ENCODE measurements at regions not wholly inside any gene's neighbourhood (a gene's known extent, or its start where the extent isn't known, plus 50 kb on each side); places are given as distances from the start of the nearest gene placed in this dataset.
"Not testable (repeated sequence)": the region's sequence is repeated elsewhere in the genome, so short reads cannot be mapped to it uniquely, and the experiment has no call there.

DNA sequence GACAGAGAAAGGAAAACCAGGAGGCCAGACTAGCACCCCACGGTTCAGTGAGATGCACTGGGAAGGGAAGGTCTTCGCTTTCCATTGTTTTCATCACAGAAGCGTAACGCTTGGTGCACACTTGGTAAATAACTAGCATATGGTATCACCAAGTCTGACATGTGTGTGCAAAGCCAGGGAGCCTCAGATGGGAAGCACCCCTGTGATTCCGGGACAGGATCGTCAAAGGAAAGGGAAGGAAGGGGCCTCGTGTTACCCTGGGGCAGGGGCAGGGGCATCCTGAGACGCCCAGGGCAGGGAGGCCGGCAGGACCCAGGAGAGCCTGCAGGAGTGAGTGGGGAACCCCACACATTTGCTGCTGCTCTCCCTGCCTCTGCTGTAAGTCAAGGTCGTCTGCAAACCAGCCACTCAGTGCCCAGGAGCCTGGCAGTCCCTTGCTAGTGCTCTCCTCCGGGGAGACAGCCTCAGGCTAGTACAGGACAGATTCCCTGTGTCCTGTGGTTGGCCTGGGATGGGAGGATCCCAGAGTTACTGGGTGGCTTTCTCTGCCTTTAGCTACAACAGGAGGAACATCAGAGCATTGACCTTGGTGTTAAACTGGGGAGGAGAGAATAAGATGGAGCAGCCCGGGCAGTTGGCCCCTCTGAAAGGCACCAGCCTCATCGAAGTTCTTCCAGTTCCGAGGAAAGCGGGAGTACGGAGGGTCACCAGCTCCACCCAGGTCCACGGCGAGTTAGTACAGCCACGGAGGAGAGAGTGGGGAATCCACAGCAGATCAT, 192.5 kb downstream of the NDUFA10 start:
- no peak for DNase-seq (ENCODE audit: low read depth)

DNA sequence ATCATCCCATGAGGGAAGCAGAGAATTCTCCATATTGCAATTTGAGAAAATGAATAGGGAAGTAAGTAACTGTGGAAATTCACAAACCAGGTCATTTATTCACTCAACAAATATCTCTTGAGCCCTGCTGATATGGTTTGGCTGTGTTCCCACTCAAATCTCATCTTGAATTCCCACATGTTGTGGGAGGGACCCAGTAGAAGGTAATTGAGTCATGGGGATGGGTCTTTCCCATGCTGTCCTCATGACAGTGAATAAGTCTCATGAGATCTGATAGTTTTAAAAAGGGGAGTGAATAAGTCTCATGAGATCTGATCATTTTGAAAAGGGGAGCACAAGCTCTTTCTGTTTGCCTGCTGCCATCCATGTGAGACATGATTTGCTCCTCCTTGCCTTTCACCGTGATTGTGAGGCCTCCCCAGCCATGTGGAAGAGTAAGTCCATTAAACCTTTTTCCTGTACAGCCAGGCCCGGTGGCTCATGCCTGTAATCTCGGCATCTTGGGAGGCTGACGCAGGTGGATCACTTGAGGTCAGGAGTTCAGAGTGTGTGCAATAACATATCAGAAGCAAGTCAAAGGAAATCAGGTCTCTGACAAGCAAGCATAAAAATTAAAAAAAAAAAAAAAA, 193.2 kb downstream of the NDUFA10 start:
- DNase-seq (ENCODE audit: low read depth), result no peak

DNA sequence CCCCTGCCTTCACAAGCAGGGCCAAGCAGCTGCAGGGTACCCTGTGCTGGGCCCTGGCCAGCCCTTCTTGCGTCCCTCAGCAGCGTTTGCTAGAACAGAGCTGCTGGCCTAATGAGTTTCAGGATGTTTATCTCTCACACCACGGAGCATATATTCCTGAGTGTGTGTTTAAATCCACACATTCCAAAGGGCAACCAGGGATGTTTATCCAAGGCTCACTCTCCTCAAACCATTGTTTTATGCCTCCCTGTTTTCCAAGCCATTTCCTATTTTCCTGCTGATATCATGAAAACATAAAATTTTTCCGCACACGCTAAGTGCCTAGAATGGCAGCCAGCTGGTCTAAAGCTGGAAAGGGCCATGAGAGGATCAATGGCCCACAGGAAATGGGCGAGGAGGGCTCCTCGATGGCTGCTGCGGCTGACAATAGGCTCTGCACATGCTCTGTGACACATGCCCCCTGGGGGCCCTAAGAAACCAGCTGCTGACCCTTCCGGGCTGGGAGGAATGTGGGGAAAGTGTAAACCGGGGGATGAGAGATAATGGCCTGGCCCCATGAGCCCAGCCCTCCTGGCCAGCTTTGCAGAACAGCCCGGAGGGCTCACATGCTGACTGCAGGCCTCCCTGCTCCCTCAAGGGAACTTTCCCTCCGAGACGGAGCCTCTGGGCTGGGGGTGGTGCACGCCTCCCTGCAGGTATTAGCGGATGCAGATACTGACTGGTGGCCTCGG, 194.0 kb downstream of the NDUFA10 start:
- DNase-seq (ENCODE audit: low read depth), result no peak

DNA sequence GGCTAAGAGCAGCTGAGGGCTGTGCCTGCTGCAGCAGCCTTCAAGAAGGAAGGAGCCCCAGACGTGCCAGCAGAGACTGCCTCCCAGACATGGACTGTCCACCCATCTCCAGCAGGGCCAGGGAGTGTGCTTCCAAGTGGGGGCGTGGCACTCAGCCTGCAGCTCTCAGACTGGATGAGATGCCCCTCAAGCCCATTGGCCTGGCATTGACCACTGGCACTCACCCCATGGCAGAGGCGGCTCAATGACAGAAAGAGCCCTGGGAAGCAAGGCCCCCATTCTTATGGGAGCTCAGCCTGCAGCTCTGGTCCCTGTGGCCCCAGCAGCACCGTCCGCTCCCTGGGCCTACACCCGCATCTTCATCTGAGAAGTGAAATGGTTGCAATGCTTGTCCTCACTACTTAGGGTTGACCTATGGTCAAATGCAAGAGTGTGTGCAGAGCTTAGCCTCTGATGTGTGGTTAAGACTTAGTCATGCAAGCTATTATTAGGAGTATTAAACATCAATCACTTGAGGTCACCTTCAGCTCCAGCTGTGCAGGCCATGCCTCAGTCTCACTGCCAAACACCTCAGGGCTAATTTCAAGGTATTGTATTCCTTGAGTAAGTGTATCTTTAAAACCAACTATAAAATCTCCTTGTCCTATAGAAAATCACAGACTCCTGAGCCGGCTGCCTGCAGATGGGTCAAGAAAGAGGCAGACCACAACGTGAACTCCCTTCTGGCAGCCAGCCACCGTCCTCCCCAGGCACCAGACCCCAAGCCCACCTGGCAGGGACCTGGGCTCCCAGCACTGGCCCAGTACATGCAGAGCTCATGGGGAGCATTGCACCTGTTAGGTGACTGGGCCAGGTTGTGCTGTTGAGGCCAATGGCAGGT, 194.8 kb downstream of the NDUFA10 start:
- no peak for DNase-seq (ENCODE audit: low read depth)

DNA sequence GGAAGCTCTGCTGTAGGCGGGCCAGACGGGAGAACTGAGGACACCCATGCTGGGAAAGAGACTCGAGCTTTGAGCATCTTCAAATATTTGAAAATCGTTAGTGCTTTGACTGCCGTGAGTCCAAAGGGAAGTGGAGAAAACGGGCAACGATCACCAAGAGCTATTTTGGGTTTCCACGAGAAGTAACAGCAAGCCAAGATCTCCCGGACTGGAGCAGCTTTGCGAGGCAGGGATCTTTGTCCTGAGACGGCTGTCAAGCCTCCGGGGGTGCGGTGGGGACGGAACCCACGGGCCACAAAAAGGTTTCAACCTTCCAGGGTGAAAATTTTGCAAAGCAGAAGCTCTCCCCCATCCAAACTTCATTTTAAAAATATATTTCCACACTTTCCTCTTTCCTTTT, 195.8 kb downstream of the NDUFA10 start:
- DNase-seq (ENCODE audit: low read depth), result no peak

DNA sequence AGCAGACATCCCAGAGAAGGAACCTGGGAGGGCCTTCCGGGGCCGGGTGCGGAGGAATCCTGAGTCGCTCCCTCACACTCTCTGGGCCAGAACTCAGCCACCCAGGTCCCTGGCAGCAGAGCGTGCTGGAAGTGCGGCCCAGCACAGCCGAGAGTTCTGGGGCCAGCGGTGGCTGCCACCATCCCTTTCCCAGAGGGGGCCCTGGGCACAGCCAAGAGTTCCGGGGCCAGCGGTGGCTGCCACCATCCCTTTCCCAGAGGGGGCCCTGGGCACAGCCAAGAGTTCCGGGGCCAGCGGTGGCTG, 196.2 kb downstream of the NDUFA10 start:
- DNase-seq (ENCODE audit: low read depth), result not testable (repeated sequence)

DNA sequence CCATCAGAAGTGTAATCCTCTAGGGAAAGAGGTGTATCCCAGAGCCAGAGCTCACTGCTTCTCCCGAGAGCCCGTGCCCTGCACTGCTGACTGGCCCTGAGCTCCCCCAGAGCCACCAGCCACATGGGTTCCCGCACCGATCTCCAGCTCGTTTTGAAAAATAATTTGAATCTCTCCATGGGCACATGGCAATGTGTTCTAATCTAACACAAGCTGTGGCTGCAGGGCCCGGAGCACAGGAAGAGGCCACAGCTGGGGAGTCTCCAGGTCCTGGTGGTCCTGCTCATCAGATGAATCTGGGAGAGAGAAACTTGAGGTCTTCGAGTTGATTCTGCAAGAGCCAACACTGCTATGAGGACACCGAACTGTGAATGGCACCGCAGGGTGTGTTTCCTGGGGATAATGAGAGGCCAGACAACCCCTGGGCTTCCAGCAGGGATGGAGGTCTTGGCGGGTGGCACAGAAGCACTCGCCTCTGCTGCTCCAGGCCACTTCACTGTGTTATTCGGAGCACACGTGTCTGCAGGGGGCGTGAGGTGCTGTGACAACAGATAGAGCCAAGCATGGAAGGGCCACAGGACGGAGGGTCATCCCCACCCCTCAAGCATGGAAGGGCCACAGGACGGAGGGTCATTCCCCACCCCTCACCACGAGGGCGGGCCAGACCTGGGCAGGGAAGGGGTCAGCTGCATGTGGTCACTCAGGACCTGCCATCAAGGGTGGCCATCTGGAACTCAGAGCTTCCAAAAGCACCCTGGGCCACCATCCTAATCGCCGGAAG, 196.8 kb downstream of the NDUFA10 start:
- DNase-seq (ENCODE audit: low read depth), result no peak

DNA sequence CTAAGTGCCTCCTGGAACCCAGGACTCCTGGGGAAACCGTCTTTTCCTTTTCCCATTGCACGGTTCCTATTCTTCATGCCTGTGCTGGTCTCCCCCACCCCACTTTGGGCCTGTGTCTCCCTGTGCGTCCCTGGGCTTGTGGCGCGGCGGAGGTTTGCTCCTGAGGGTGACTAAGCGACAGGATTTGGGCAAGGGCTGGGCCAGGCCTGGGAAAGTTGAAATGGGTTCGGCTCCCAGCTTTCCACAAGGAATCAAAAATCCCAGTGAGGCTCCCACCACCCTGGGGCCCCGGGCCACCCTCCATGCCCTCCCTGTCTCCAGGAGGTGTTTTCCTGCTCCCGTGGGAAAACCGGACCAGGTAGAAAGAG, 197.6 kb downstream of the NDUFA10 start:
- no peak for DNase-seq (ENCODE audit: low read depth)

DNA sequence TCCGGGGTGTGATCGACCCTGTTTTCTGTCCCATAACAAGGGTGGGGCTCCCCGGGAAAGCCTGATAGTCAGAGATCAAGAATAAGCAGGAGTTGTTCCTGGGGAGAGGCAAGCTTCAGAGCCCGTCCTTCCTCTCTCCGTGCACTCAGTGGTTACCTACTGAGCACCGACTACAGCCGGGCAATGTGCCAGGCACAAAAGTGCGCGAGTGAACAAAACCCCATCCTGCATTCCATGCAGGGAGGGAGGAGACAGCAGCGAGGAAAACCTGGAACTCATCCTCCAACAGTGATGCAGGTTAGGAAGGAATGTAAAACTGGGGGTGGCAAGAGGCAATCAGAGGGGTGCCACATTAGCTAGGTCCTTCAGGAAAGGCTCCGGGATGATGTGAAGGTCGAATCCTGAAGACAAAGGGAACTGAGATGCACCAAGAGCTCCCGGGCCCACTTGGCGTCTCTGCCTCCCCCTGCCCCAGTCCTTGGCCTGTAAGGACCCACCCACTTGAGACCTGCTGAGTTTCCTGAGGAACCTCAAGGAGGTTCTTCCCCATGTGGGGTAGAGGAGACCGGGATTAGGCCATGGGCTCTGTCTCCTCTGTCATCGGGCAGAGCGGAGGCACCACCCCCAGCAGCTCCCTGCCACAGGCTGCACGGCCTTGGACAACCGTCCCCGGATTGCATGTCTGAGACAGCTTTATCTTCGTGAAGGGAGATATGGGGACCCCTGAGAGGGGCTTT, 198.2 kb downstream of the NDUFA10 start:
- DNase-seq (ENCODE audit: low read depth), result no peak

DNA sequence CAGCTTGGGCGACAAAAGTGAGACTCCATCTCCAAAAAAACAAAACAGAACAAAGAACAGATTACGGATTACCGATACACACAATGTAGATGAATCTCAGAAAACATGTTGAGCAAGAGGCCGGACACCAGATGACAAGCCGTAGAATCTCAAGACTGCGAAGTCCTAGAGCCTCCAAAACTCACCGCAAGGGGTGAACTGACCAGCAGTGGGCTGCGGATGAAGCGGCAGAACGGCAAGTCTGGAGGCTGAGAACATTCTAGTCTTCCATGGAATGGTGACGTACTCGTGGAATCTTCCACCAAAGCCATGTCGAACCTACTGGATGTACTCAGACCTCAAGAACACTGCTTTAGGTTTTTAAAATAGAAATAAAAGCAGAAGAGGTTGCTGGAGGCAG, 198.8 kb downstream of the NDUFA10 start:
- DNase-seq (ENCODE audit: low read depth), result no peak

DNA sequence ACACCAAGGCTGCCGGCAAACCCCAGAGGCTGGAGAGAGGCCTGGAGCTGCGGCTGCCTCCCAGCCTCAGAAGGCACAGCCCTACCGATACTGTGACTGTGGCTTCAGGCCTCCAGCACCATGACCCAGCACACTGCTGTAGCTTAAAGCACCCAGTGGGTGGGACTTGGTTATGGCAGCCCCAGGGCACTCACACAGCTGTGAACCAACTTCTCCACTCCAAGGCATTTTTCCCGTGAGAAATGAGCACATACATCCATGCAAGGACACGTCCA, 199.5 kb downstream of the NDUFA10 start:
- DNase-seq (ENCODE audit: low read depth), result no peak

DNA sequence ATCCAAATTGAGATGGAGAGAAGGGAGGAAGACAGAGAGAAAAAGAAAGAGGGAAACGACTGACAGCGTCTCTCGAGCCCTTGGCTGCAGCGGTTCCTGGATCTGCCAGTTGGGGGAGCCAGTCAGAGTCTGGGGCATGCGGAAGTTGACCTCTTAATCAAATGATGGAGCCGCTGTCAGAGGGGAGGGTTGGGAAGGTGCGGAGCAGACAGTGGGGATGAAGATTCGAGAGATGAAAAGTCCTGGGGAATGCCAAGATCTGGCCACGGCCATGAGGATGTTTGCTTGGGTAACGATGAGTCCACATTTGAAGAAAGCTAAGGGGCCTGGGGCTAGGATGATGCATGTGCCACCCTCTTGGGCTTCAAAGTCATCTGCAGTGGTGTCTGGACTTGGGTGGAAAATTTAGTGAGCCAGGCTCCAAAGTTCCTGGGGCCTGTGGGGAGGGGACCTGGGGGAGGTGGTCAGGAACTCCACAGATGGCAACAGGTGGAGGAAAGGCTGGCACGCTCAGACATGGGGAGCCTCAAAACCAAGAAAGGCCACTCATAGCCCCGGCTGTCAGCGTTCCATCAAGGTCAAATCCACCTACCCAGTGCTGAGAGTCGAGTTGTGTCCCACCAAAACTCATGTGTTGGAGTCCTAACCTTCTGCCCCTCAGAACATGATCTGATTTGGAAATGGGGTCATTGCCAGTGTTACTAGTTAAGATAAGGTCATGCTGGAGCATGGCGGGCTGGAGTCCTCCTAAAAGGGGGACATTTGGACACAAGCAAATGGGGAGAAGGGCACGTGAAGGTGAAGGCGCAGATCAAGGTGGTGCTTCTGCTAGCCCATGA, 200.1 kb downstream of the NDUFA10 start:
- no peak for DNase-seq (ENCODE audit: low read depth)

DNA sequence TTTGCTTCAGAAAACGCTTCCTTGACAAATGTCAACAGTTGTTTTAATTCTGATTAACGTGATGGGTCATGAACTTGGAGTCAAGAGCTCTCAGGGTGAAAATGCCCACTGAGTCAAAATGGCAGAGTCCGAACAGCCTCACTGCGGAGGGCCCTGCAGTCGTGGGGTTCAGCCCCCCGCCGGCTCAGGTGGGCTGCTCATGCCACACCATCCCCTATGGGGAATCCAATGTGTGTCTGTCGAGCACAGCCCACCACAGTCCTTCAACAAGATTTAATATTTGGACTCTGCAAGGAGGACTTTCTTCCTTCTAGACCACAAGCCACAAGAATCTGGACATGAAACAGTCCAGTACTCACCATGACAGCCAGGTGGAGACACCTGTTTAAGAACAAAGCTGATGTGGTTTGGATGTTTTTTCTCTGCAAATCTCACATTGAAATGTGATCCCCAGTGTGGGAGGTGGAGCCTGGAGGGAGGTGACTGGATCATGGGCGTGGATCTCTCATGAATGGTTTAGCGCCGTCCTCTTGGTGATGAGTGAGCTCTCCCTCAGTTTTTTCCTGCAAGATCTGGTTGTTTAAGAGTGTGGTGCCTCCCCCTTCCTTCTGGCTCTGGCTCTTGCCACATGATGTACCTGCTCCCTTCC, 201.0 kb downstream of the NDUFA10 start:
- DNase-seq (ENCODE audit: low read depth), result no peak

DNA sequence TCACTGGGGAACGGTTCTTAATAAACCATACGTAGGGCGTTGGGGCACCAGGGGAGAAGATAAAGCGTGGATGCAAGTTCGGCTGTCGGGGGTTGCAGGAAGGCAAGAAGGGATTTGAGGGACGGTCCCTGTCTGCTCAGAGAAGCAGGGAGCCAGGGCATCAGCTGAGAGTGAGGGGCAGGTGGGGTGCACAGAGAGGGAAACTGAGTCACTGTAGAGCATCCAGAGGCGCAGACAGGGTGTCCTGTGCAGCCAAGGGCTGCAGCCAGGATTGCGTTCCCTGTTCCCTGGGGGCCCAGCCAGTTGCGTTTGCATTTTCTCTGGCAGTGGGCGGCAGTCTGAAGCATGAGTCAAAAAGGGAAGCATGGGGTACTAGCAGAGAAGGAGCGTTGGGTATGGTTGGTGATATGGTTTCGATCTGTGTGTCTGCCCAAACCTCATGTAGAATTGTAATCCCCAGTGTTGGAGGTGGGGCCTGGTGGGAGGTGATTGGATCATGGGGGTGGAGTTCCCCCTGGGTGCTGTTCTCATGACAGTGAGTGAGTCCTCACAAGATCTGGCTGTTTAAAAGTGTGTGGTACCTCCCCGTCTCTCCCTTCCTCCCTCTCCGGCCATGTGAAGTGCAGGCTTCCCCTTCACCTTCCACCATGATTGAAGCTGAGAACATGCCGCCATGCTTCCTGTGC, 202.9 kb downstream of the NDUFA10 start:
- no peak for DNase-seq (ENCODE audit: low read depth)

DNA sequence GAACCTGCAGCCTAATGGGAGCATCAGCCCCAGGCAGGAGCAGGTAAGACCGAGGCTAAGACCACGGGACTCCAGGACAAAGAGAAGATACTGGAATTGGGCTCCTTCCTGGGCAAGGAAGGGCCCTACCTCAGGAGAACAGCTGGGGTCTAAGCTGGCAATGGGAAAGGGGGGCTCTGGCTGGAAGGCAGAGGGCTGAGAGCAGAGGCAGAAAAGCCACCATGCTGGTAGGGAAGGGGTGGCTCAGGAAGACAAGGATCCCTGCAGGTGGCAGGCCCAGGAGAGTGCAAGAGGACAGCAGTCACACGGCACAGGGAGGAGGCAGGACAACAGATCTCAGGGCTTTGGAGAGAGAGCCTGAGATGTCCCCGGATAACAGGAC, 203.5 kb downstream of the NDUFA10 start:
- DNase-seq (ENCODE audit: low read depth), result no peak

DNA sequence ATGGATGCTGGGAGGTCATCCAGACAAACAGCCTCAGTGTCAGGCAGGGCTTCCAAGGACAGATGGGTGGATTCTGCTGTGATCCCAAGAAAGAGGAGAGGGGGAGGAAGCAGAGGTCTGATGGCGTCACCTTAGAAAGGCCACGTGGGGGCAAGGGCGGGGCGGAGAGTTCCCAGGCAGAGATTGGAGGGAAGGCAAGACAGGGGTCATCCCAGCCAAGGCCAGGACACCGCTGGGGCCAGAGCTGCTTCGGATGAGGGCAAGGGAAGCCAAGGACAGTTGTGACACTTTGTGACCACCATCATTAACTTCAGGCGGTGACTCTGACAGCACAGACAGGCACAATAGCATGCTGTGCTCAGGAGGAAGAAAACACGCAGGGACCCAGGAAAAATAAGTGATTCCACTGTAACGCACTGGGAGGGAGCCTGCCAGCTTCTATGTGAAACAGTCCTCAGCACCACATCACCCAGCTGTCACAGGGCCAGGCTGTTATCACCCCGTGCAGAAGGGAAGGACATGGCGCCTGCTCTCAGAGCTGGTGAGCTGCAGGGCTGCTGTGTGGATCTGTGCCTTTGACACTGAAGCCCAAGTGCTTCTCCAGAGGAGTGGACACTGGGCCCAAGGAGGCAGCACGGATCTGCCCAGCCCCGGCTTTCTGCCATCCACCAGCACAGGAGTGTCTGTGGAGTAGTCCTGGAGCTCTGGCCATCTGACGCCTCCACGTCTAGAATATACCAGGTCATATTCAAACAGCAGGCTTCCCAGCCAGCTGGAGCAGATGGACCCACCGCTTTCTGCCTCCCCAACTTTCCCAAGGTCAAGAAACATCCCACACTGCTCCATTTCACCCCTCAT, 204.1 kb downstream of the NDUFA10 start:
- no peak for DNase-seq (ENCODE audit: low read depth)

DNA sequence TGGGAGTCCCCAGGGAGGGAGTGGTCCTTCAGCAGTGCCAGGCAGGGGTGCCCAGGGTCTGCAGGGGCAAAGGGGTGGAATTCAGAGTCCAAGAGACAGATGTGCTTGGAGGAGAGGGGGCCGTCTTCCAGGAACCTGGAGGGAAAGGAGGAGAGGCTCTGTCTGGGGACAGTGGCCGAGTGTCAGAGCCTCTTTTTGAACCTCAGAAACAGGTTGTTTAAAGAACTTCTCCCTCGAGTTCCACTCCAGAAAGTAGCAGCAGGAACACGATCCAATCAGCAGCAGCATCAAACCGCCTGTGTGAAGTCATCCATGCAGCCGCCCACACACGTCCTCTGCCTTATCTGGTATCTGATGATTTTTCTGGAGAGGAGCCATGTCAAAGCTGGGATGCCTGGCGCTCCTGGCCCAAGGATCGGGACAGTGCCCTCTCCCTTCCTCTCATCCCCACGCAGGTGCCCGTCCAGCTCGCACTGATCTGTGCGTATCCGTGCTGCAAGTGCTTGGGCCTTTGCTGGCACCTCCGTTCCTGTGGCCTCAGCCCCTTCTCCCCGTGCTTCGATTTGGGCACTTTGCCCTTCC, 205.1 kb downstream of the NDUFA10 start:
- no peak for DNase-seq (ENCODE audit: low read depth)
